HFFc6 (cell line): ENCODE measurements at regions not wholly inside any gene's neighbourhood (a gene's known extent, or its start where the extent isn't known, plus 50 kb on each side); places are given as distances from the start of the nearest gene placed in this dataset.
"Not testable (repeated sequence)": the region's sequence is repeated elsewhere in the genome, so short reads cannot be mapped to it uniquely, and the experiment has no call there.

Experiments
- DNase-seq: peaks from one replicate; pipeline ENCODE4 v3.0.0-alpha.2; 2018
- H3K27ac Mint-ChIP-seq: 2 replicates; pipeline ENCODE4 v1.8.0; 2020; ENCODE audit warnings: mild to moderate bottlenecking, mixed read lengths
- H3K27me3 Mint-ChIP-seq: 2 replicates; pipeline ENCODE4 v1.8.0; 2021; ENCODE audit warnings: mild to moderate bottlenecking, moderate library complexity, mixed read lengths; ENCODE audit not compliant: insufficient read depth
- H3K36me3 Mint-ChIP-seq: 2 replicates; pipeline ENCODE4 v1.8.0; 2021; ENCODE audit warnings: low read depth, mixed read lengths
- H3K4me1 Mint-ChIP-seq: 2 replicates; pipeline ENCODE4 v1.8.0; 2020; ENCODE audit warnings: low read depth, mixed read lengths
- H3K4me3 Mint-ChIP-seq: 2 replicates; pipeline ENCODE4 v1.8.0; 2020; ENCODE audit warnings: mild to moderate bottlenecking, moderate library complexity, mixed read lengths
- H3K9me3 Mint-ChIP-seq: 2 replicates; pipeline ENCODE4 v1.8.0; 2020; ENCODE audit warnings: mild to moderate bottlenecking, mixed read lengths
- CTCF ChIP-seq: fragments of 200-600 bp; sonication (generic); IDR thresholded peaks from 2 replicates; pipeline ENCODE4 v1.5.0; 2021; ENCODE audit warnings: antibody characterized with exemption, mild to moderate bottlenecking

GRCh38 chr9:87372356-87372851 lies 125.3 kb upstream of the DAPK1 start:
- no peak overlapping the region for H3K4me3 Mint-ChIP-seq
- no peak for DNase-seq
- no peak for TF ChIP-seq CTCF
- H3K36me3 Mint-ChIP-seq, result no peaks in the 10 kb centered on the region
- no peak overlapping the region for H3K27ac Mint-ChIP-seq
- H3K9me3 Mint-ChIP-seq, result no peaks in the 10 kb centered on the region
- no peaks in the 10 kb centered on the region for H3K4me1 Mint-ChIP-seq
- peaks cover 8% of the 10 kb centered on the region for H3K27me3 Mint-ChIP-seq

GRCh38 chr9:87374023-87374919 lies 123.4 kb upstream of the DAPK1 start:
- not testable (repeated sequence) for H3K4me1 Mint-ChIP-seq, H3K27ac Mint-ChIP-seq, DNase-seq, H3K36me3 Mint-ChIP-seq, H3K27me3 Mint-ChIP-seq, H3K9me3 Mint-ChIP-seq, H3K4me3 Mint-ChIP-seq

GRCh38 chr9:87375397-87376073 lies 122.1 kb upstream of the DAPK1 start:
- no peak overlapping the region for H3K27ac Mint-ChIP-seq
- H3K36me3 Mint-ChIP-seq, result no peaks in the 10 kb centered on the region
- DNase-seq, result peak; percentile 15
- H3K9me3 Mint-ChIP-seq, result no peaks in the 10 kb centered on the region
- no peaks in the 10 kb centered on the region for H3K4me1 Mint-ChIP-seq
- H3K27me3 Mint-ChIP-seq, result peaks cover 4% of the 10 kb centered on the region
- H3K4me3 Mint-ChIP-seq, result no peak overlapping the region
- TF ChIP-seq CTCF, result no peak

GRCh38 chr9:87378676-87379075 lies 119.0 kb upstream of the DAPK1 start:
- H3K27me3 Mint-ChIP-seq, result peaks cover 5% of the 10 kb centered on the region; the same call in 1 of the 2 replicates
- no peak for TF ChIP-seq CTCF

GRCh38 chr9:87379300-87379699 lies 118.4 kb upstream of the DAPK1 start:
- no peak overlapping the region for H3K4me3 Mint-ChIP-seq
- no peak for DNase-seq
- H3K27me3 Mint-ChIP-seq, result peaks cover 5% of the 10 kb centered on the region
- no peaks in the 10 kb centered on the region for H3K9me3 Mint-ChIP-seq
- H3K4me1 Mint-ChIP-seq, result peaks cover 10% of the 10 kb centered on the region; the same call in 1 of the 2 replicates
- no peak overlapping the region for H3K27ac Mint-ChIP-seq
- no peaks in the 10 kb centered on the region for H3K36me3 Mint-ChIP-seq
- no peak for TF ChIP-seq CTCF

More at GRCh38 chr9:87378676-87379075, 119.0 kb upstream of the DAPK1 start:
- Mint-ChIP-seq H3K36me3 (no peaks in the 10 kb centered on the region), H3K27ac (no peak overlapping the region), H3K4me3 (no peak overlapping the region), H3K4me1 (peaks cover 10% of the 10 kb centered on the region; the same call in 1 of the 2 replicates), H3K9me3 (no peaks in the 10 kb centered on the region)
- no peak for DNase-seq
